Frontal cortex (tissue), 3 donors: ENCODE measurements at regions not wholly inside any gene's neighbourhood (a gene's known extent, or its start where the extent isn't known, plus 50 kb on each side); places are given as distances from the start of the nearest gene placed in this dataset.
"Not testable (repeated sequence)": the region's sequence is repeated elsewhere in the genome, so short reads cannot be mapped to it uniquely, and the experiment has no call there.

ENCODE experiments used
- DNase-seq, 2 donors: peaks; one replicate each; pipeline ENCODE4 v3.0.0; 2012; ENCODE audit warnings: low spot score in 2 of 2
- FAIRE-seq: peaks from 2 replicates; lab custom pipeline; 2012; peaks lifted over from hg19 to GRCh38; lab: Jason Lieb, UNC
- donor health status: control.
- donor health status: control.
- donor health status: control.

DNA sequence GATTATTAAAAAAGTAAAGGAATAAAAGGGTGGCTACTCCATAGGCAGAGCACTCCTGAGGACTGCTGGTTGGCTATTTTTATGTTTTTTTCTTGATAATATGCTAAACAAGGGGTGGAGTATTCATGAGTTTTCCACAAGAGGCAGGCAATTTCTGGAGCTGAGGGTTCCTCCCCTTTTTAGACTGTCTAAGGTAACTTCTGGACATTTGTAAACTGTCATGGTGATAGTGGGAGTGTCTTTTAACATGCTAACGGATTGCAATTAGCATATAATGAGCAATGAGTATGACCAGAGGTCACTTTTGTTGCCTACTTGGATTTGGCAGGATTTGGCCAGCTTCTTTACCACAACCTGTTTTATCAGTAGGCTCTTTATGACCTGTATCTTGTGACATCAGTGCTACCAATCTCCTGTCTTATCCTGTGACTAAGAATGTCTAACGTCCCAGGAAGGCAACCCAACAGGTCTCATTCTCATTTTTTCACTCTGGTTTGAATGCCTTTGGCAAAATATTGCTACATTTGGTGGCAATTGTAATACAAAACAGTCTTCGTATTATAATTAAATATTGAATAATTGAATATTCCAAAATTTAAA is 587.8 kb upstream of the POM121L12 start:
- no peak for DNase-seq
- FAIRE-seq: no peak

DNA sequence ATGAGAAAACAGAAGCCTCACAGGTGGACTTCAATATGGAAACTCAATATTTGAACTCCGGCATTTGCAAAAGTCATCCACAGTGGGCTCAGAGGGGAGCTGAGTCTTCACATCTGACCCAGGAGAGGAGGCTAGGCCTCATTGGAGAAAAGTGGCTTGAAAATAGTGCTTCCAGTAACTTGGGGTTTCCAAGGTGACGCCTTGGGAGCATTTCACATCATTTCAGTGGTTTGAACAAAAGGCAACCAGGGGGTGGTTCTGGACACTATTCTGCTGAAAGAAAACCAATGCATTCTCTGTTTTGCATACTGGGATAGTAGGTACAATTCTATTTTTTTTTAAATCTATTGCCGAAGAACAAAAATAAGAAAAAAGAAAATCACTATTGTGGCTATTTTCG is 599.2 kb upstream of the POM121L12 start:
- DNase-seq (no peak), FAIRE-seq (no peak)

DNA sequence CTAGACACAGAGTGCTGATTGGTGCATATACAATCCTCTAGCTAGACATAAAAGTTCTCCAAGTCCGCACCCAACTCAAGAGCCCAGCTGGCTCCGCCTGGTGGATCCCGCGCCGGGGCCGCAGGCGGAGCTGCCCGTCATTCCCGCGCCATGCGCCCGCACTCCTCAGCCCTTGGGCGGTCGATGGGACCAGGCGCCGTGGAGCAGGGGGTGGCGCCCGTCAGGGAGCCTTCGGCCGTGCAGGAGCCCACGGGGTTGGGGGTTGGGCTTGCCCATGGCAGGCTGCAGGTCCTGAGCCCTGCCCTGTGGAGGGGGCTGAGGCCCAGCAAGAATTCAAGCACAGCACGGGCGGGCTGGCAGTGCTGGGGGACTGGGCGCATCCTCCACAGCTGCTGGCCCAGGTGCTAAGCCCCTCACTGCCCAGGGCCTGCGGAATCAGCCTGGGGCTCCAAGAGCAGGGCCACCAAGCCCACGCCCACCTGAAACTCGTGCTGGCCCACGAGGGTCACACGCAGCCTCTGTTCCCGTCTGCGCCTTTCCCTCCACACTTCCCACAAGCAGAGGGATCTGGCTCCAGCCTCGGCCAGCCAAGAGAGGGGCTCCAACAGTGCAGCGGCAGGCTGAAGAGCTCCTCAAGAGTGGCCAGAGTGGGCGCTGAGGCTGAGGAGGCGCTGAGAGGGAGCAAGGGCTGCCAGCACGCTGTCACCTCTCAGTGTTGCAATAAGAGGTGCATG is 604.2 kb upstream of the POM121L12 start:
- FAIRE-seq (no peak), DNase-seq (no peak)

DNA sequence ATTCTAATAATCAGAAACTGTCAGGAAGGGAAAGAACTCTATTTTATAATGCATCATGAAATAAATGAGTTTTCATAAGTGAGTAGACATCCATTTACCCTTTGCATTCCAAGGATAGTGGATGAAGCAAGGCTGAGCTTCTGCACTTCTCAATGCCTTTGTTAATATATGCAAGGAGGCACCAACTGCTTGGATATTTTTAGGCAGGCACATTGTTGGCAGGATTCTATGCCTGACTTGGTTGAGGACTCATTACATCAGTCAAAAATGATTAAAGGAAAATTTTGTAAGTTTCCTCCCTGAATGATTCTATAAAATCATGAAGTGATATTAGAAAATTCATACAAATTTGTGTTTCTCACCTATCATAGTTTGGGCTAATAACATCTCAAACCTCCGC is 612.2 kb upstream of the POM121L12 start:
- DNase-seq (no peak), FAIRE-seq (no peak)

DNA sequence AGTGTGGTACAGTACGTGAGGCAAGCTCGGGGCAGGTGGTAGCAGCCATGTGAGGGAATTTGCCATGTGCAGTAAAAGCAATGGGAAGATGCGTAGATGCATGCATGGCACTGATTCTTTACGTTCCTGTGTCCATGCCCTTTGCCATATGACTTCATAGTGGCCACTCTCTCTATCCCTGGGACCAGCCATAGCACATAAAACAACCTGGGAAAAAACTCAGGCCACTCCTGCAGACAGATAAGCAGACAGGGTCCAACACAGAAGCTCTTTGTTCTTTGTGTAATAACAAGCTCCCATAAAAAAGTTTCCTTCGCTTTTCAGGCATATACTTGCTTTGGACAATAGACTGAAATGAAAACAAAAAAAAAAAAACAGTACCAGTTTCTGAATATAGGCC is 622.4 kb upstream of the POM121L12 start:
- FAIRE-seq: no peak
- DNase-seq: no peak

DNA sequence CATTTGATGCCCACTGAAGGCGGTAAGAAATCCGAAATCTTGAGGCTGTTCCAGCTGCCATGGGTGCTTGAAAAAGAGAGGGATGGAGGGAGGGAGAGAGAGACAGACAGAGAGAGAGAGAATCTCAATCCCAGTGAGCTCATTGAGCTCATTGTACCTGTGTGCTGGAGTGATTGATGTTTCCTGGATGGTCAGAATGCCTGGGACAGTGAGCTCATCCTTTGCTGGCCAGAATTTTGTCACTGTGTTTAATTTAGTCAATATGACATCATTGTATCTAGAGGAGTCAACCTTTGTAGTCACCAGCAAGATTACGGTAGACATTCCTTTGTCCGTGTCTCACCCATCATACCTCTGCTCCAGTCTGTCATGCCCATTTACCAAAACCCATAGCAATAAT is 625.4 kb upstream of the POM121L12 start:
- DNase-seq (no peak), FAIRE-seq (no peak)

DNA sequence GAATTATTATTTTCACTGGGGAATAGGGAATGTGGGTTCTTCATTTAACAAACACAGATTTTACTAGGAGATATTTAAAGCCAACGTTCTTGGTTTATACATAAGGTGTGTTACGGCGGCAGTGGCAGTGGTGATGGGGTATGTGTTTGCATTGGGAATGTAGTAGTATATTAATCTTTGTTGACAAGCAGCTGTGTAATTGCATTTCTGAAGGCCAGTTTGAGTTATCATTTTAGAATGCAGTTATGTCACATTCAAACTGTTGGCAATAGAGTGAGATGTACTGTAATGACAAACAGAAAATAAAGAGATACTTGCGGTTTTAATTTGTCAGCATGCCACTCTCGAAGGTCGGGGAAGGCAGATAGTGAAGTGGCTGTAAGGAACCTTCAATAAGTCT is 628.6 kb upstream of the POM121L12 start:
- FAIRE-seq (no peak), DNase-seq (no peak)

DNA sequence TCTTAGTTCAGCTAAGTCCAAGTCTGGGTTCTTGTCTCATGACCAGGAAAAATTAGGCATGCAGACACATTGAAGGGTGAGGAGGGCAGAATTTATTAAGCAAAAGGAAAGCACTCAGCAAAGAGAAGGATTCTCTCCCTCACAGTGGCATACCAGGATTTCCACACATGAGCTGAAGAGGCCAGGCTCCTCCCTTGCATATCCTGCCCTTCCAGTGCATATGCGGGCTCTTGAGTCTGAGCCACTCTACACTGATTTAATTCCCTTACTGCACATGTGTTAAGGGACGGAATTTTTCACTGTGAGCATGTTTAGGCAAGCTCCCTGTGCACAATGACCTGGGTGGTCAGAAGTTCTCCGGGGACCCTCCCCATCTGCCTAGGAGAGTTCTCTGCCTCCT is 652.7 kb upstream of the POM121L12 start:
- DNase-seq (no peak), FAIRE-seq (no peak)

DNA sequence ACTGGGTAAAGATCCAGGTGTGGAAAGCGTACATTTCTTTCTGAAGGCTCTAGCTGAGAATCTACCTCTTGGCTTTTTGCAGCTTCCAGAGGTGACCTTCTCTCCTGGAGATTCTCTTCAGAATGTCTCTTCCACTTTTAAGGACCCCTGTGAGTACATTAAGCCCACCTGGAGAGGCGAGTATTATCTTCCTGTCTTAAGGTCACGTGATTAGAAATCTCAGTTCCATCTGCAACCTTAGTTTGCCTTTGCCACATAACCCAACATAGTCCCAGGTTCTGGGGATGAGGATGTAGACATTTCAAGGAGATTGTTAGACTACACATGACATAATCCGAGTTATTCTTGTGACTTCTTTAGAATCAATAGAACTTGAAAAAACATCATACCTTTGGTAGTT is 665.5 kb upstream of the POM121L12 start:
- DNase-seq (no peak), FAIRE-seq (no peak)

DNA sequence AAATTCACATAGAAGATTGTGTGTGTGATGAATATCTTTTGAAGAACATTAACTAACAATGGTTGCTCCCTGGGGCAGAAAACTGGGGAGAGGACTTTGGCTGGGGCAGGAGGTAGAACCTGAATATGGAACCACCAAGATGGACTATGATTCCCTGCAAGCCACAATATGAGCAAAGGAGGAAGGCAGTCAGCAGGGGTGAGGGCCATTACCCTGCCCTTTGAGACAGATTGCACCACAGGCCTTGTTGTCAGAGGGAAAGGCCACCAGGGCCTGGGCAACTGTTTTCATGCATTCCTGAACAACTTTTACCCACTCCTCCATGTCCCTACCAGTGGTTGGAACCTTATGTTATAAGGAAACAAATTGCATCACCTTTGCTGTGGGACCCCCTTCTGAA is 670.1 kb upstream of the POM121L12 start:
- DNase-seq (no peak), FAIRE-seq (no peak)

DNA sequence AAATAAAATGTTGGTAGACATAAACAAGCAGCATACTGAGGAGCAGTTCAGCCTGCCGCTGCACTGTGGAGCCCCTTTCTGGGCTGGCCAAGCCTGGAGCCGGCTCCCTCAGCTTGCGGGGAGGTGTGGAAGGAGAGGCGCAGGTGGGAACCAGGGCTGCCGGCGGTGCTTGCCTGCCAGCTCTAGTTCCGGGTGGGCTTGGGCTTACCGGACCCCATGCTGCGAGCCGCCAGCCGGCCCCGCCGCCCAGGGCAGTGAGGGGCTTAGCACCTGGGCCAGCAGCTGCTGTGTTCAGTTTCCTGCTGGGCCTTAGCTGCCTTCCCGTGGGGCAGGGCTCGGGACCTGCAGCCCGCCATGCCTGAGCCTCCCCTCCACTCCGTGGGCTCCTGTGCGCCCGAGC is 672.9 kb upstream of the POM121L12 start:
- DNase-seq (no peak), FAIRE-seq (no peak)

DNA sequence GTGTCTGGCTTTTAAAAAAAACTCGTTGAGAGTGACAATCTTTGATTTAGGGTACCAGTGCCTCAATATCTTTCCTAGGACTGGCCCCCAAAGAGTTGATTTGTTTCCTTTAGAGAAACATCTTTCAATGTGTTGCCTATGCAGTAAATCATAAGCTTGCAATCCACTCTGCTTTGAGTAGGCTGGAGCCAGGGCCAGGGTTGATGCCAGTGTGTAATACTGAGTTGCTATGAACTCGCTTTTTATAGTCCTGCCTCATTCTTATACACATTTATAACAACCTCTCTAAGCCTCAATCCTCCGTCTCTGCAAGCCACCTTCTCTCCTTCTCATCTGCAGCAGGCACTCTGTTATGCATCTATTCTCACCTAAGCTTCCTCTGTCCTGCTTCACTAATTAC is 674.9 kb upstream of the POM121L12 start:
- DNase-seq (no peak), FAIRE-seq (no peak)

DNA sequence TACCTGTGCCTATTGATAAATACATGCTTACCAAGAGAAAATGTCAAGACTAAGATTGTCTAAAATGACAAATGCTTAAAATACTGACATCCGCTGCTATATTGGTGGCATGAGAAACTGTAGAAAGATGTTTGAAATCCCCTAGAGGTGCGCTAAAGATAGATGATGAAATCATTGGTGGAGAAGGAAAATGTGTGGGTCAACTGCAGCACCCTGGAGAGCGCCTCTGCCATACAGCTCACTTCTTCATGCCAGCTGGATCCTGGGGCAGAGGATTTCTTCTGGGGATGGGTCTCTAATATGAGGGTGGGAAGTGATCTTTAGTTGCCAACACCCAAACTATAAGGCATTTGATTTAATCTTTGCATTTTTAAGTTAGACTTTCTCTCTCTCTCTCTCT is 680.4 kb upstream of the POM121L12 start:
- no peak for DNase-seq
- no peak for FAIRE-seq

DNA sequence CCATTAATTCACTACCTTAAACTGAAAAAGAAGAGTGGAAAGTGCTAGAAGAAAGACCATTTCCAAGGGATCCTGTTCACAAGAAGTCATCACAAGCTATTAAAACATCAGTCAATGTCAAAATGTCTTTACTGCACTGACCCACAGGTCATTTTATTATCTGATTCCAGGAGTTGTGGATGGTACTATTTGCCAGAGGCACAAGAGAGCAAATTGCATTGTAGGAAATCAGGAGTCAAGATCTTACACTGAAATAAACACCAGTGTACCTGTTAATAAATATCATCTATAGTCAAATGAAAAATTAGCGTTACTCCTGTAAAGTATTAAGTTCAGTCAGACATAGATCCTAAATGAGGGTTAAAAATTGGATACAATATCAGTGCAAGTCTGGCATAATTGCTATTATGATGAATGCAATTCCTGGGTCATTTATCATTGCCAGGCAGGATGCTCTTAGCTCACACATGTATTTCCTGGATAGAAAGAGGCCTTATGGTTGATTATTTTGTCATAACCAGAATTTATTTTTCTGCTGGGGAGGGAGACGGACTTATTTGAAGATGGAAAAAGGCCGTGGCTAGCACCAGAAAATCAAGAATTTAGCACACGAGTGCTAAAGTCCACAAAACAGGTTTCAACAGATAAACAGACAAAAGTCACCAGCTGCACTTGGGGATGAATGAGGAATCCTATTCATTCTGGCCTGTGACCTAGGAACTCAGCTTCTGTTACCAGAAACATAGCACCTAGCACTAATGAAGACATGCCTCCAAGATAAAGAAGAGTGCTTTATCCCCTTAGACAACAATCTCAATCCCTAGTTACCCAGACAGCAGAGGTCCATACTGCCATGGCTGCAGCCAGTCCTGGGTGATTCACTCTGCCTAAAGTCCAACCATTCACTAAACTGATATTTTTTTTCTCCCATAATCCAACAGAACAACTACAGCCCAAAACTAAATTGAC is 683.1 kb upstream of the POM121L12 start:
- DNase-seq (no peak), FAIRE-seq (no peak)

DNA sequence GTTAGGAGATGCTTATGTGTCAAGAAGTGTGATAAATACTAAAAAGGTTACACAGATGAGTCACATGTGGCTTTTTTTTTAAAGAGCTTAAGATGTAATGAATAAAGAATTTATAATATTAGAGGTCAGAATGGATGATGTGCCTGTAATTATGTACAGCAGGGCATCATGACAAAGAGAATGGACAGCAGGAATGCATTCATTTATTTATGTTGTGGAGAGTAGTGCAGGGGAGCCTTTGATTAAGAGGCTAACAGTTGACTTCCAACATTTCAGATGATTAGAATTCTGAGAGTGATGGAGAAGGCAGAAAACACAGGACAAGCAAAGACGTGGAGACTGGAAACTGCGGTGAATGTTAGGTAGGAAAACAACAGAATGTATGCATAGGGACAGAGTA is 691.4 kb upstream of the POM121L12 start:
- DNase-seq: no peak
- no peak for FAIRE-seq

DNA sequence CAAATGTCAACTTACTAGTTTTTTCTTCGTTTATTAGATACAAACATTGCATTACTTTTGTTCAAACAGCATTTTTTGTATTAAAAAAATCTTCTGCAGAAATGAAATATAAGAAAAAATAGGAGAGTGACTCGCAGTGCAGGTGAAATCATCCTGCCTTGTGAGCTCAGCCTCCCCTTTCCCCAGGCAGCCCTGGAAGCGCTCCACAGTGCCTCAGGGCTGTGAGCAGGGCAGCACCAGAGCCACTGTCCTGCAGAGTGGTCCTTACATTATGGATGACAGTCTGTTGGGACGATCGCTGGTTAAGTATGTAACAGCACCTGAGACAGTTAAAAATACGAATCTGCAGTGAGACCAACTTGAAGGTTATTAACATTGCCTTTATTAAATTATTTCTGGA is 695.4 kb upstream of the POM121L12 start:
- no peak for FAIRE-seq

DNA sequence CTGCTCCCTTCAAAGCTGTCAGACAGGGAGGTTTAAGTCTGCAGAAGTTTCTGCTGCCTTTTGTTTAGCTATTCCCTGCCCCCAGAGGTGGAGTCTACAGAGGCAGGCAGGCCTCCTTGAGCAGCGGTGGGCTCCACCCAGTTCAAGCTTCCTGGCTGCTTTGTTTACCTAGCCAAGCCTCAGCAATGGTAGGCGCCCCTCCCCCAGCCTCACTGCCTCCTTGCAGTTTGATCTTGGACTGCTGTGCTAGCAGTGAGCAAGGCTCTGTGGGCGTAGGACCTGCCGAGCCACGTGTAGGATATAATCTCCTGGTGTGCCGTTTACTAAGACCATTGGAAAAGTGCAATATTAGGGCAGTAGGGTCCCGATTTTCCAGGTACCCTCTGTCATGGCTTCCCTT is 707.1 kb upstream of the POM121L12 start:
- not testable (repeated sequence) for DNase-seq, FAIRE-seq

More for the DNA sequence above, 695.4 kb upstream of the POM121L12 start:
- no peak for DNase-seq

DNA sequence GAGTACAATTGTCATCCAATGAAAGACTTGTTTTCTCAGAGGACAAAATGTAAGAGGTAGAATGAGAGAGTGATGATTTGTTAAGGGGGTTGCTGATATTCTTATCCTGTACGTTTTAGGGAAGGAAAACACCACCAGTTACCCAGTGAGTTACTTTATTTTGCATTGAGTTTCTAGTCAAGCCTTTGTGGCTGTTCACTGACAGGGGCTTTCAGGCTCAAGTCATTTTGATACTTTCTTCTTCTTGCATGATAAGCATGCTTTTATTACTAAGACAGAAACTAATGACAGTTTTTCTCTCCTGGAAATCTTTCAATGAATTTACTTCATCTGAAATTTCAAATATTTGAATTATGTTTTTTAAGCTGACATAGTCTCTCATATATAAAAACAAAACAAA is 710.2 kb upstream of the POM121L12 start:
- FAIRE-seq (no peak), DNase-seq (no peak)

DNA sequence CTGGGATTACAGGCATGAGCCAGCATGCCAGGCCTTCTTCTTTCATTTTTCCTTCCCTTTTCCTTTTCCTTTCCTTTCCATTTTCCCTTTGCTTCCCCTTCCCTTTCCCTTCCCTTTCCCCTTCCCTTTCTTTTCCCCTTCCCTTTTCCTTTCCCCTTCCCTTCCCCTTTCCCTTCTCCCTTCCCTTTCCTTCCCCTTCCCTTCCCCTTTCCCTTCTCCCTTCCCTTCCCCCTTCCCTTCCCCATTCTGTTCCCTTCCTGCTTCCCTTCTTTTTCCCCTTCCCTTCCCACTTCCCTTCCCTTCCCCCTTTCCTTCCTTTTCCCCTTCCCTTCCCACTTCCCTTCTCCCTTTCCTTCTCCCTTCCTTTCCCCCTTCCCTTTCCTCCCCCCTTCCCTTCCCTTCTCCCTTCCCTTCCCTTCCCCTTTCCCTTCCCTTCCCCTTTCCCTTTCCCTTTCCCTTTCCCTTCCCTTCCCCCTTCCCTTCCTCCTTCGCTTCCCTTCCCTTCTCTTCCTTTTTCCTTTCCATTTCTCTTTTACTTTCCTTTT is 712.2 kb upstream of the POM121L12 start:
- DNase-seq (no peak), FAIRE-seq (no peak)

DNA sequence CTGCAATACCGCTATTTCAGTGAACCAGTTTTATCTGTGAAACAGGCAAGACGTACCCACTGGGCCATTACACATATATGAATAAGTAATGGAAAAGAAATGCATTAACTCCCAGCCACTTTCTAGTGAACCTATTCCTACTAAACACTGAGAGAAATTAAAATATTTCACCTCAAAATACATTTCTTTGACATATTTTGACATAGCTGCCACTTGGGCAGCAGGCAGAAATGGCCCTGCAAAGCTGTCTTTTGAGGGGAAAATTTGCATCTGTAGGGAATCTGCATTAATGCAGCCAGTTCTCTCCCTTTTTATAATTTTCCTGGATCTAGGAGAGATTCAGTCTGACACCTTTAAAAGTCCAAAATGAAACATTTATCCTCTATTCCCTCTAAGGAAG is 714.8 kb upstream of the POM121L12 start:
- no peak for FAIRE-seq
- no peak for DNase-seq

DNA sequence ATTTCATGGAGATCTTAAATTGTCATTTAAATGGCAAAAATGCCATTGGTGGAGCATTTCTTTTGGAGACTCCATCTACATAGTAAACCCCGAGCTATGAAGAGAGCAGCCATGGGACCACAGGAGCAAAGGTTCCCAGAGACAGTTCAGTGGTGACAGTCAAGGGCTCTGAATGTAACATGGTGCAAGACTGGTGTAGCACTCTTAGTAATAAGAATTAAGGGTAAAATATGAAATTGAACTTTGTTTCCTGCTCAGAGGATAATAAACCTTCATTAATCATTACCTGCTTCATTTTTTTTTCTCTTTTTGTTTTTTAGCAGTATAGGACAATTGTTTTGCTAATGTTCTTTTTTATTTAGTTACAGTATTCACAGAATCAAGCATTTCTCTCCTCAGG is 717.5 kb upstream of the POM121L12 start:
- FAIRE-seq (no peak), DNase-seq (no peak)
